ENCODE measurements at regions not wholly inside any gene's neighbourhood (a gene's known extent, or its start where the extent isn't known, plus 50 kb on each side); places are given as distances from the start of the nearest gene placed in this dataset.

DNA sequence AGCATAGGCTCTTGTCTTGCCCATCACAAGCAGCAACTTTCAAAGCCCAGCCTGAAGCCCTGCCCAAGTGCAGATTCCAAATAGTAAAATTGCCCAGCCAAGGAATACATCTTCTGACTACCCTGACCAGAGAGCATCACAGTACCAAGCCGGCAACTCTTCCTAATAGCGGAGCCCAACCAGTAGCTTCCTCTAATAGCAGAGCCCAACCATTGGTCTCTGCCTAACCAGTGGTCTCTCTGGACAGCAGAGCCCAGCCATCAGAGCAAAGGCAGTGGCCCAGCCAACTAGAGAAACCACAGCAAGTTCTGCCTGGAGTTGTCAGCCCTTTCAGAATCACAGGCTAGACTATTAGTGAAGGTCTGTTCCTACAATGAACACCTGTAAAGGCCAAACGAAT, 285.6 kb downstream of the HGF start:
- Histone ChIP-seq H3K4me2 (ENCODE audit: control insufficient read depth, extremely low read depth, insufficient read depth, low read depth, low read length) (no peak overlapping the region), H3K9me1 (ENCODE audit: control insufficient read depth, extremely low read depth, insufficient read depth, low read length) (no peaks in the 10 kb centered on the region), H3K27me3 (ENCODE audit: control insufficient read depth, extremely low read depth, insufficient read depth, low read length) (no peaks in the 10 kb centered on the region), H3K9ac (ENCODE audit: control insufficient read depth, extremely low read depth, insufficient read depth, low read length) (no peak overlapping the region), H3K9me3 (ENCODE audit: control insufficient read depth, low read depth, low read length) (no peaks in the 10 kb centered on the region), H3K4me3 (ENCODE audit: control insufficient read depth in 2 of 3, extremely low read depth in 1 of 3, insufficient read depth in 2 of 3, low read depth in 1 of 3, low read length in 3 of 3) (no peak overlapping the region), H4K20me1 (ENCODE audit: control insufficient read depth, extremely low read depth, insufficient read depth, low read length) (no peaks in the 10 kb centered on the region), H3K4me1 (ENCODE audit: control insufficient read depth, extremely low read depth, insufficient read depth, low read length) (no peaks in the 10 kb centered on the region), H3K36me3 (ENCODE audit: control insufficient read depth in 2 of 2, extremely low read depth in 1 of 2, insufficient read depth in 2 of 2, low read length in 2 of 2) (no peaks in the 10 kb centered on the region), H3K79me2 (ENCODE audit: control insufficient read depth, insufficient read depth, low read length) (no peaks in the 10 kb centered on the region), H2AFZ (ENCODE audit: control insufficient read depth, low read length) (no peak overlapping the region), H3K27ac (ENCODE audit: control insufficient read depth, insufficient read depth, low read length) (no peak overlapping the region)
- dilution Hi-C loops (cut with MboI; ENCODE audit: extremely low pct_ligation_motif_present, low sequenced_read_pairs) = no loop called here
- FAIRE-seq (no peak), DNase-seq (ENCODE audit: low read depth, low spot score) (no peak)
- no peak for TF ChIP-seq EZH2 (IDR thresholded peaks at IDR 0.05; ENCODE audit: low read length)
- TF ChIP-seq, protein P1, sequence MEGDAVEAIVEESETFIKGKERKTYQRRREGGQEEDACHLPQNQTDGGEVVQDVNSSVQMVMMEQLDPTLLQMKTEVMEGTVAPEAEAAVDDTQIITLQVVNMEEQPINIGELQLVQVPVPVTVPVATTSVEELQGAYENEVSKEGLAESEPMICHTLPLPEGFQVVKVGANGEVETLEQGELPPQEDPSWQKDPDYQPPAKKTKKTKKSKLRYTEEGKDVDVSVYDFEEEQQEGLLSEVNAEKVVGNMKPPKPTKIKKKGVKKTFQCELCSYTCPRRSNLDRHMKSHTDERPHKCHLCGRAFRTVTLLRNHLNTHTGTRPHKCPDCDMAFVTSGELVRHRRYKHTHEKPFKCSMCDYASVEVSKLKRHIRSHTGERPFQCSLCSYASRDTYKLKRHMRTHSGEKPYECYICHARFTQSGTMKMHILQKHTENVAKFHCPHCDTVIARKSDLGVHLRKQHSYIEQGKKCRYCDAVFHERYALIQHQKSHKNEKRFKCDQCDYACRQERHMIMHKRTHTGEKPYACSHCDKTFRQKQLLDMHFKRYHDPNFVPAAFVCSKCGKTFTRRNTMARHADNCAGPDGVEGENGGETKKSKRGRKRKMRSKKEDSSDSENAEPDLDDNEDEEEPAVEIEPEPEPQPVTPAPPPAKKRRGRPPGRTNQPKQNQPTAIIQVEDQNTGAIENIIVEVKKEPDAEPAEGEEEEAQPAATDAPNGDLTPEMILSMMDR (optimal IDR thresholded peaks at IDR 0.05 in 1 of 3, IDR thresholded peaks at IDR 0.05 in 1 of 3, conservative IDR thresholded peaks at IDR 0.05 in 1 of 3; ENCODE audit: extremely low read depth in 1 of 3, insufficient read depth in 2 of 3, low read length in 3 of 3) = no peak

DNA sequence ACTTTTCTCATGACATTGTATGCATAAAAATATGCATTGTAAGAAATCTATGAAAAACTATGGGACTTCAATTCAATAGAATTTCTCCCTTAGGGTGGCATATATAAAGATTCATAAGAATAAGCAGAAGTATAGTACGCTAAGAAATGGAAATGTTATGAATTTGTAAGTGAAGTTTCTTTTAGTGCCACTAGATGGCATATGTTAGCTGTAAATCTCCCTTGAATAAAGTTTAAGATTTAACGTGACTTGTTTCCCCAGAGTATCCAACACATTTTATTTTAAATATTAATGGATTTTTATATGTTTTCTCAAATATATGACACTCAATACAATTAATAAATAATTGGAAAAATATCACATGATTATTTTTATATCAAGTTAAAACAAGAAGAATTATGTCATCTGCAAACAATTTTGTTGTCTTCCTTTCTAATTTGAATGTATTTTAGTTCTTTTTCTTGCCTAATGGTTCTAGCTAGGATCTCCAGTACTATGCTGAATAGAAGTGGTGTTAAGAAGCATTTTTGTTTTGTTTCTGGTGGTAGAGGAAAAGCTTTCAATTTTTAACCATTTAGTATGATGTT, 287.2 kb downstream of the HGF start:
- dilution Hi-C loops (cut with MboI; ENCODE audit: extremely low pct_ligation_motif_present, low sequenced_read_pairs) = no loop called here

More for the DNA sequence above, 287.2 kb downstream of the HGF start:
- Histone ChIP-seq H3K4me3 (ENCODE audit: control insufficient read depth in 2 of 3, extremely low read depth in 1 of 3, insufficient read depth in 2 of 3, low read depth in 1 of 3, low read length in 3 of 3) (no peak overlapping the region), H3K9me1 (ENCODE audit: control insufficient read depth, extremely low read depth, insufficient read depth, low read length) (no peaks in the 10 kb centered on the region), H4K20me1 (ENCODE audit: control insufficient read depth, extremely low read depth, insufficient read depth, low read length) (no peaks in the 10 kb centered on the region), H3K9me3 (ENCODE audit: control insufficient read depth, low read depth, low read length) (no peaks in the 10 kb centered on the region), H3K9ac (ENCODE audit: control insufficient read depth, extremely low read depth, insufficient read depth, low read length) (no peak overlapping the region), H3K4me1 (ENCODE audit: control insufficient read depth, extremely low read depth, insufficient read depth, low read length) (no peaks in the 10 kb centered on the region), H3K27ac (ENCODE audit: control insufficient read depth, insufficient read depth, low read length) (no peak overlapping the region), H3K27me3 (ENCODE audit: control insufficient read depth, extremely low read depth, insufficient read depth, low read length) (no peaks in the 10 kb centered on the region), H3K4me2 (ENCODE audit: control insufficient read depth, extremely low read depth, insufficient read depth, low read depth, low read length) (no peak overlapping the region), H3K36me3 (ENCODE audit: control insufficient read depth in 2 of 2, extremely low read depth in 1 of 2, insufficient read depth in 2 of 2, low read length in 2 of 2) (no peaks in the 10 kb centered on the region), H2AFZ (ENCODE audit: control insufficient read depth, low read length) (no peak overlapping the region), H3K79me2 (ENCODE audit: control insufficient read depth, insufficient read depth, low read length) (no peaks in the 10 kb centered on the region)
- DNase-seq (ENCODE audit: low read depth, low spot score) (no peak), FAIRE-seq (no peak)
- TF ChIP-seq EZH2 (IDR thresholded peaks at IDR 0.05; ENCODE audit: low read length) = no peak
- TF ChIP-seq, protein P1 (optimal IDR thresholded peaks at IDR 0.05 in 1 of 3, IDR thresholded peaks at IDR 0.05 in 1 of 3, conservative IDR thresholded peaks at IDR 0.05 in 1 of 3; ENCODE audit: extremely low read depth in 1 of 3, insufficient read depth in 2 of 3, low read length in 3 of 3) = peak in 2 of 3 experiments; percentile 7 to 38
